AG08396 (cell line): ENCODE measurements at regions not wholly inside any gene's neighbourhood (a gene's known extent, or its start where the extent isn't known, plus 50 kb on each side); places are given as distances from the start of the nearest gene placed in this dataset.
"Not testable (repeated sequence)": the region's sequence is repeated elsewhere in the genome, so short reads cannot be mapped to it uniquely, and the experiment has no call there.

ENCODE experiments used
- DNase-seq: peaks from one replicate; pipeline ENCODE4 v3.0.0; 2012; ENCODE audit warnings: low spot score, mixed read lengths

DNA sequence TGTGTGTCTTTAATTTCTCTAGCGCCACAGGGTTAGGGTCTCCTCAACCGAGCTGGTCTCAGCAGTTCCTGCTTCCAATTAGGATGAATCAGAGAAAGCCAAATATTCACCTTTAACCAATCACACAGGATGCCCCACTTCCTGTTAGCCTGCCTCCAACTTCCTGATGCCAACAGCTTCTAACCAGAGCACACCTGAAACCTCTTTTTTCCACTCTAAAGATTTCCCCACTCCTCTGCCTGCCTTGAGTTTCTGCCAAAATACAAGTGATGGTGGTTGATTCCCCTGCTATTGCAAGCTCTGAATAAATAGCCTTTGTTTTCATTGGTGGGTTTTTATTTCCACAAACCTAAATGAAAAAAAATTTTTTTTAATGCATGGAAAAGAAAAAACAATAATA lies 144.7 kb upstream of the UST start:
- DNase-seq = no peak

DNA sequence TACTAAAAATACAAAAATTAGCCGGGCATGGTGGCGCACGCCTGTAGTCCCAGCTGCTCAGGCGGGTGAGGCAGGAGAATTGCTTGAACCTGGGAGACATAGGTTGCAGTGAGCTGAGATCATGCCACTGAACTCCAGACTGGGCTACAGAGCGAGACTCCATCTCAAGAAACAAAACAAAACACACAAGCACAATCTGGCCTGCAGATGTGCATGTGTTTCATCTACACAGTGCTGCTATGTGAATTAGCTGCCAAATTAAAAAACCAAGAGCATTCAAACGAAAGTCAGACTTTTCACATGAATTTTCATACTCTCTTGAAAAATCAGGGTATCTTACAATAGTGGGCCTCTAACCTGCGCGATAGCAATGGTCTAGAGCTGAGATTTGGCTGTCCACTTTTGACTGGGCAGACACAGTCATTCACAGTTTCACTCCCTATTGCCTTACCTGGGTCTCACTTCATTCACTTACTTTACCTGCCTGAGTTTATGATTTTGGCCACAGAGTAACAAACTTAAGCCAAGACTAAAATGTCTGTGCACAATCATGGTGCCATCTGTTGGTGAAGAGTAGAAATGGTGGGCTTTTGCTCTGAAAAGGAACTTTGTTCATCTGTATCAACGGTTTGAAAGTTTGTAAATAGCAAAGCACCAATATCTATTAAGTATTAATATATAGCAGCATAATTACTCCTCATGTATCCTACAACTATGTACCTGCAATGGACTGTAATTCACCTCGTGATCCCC lies 138.5 kb upstream of the UST start:
- no peak for DNase-seq

DNA sequence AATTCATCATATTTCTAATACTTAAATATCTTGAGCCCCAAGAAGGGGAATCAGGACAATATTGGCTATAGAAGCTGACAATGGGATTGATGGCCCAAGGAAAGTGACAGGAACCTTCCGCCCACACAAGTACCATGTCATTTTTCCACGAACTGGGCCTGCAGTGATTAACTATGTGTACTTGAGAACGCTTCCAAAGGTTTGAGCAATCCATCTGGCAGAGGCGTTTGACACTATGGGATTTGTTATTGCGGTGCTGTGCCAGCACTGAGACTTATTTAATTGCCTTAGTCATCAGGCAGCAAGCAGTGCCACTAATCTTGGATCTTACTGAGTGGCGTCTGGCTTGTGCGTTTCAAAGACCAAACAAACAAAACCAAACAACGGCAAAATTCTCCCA lies 135.6 kb upstream of the UST start:
- DNase-seq = peak; percentile 29

DNA sequence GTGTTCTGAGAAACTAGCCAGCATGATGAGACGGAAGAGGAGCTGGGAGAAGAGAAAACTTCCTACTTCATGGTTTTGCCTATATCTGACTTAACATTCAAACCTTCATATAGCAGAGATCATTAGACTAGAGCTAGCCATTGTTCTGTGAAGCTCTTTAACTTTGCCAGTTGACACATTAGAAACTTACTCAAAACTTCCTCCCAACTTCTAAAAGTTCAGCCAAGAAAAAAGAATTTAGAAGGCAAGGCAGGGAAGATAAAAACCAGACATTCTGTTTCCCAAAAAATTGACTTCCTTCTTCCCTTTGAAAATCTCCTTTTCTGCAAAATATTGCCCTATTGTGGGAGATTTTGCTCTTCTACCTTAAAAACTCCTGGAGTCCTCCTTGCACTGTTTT lies 134.8 kb upstream of the UST start:
- DNase-seq = no peak

GRCh38 chr6:148614602-148615001 lies 132.2 kb upstream of the UST start:
- DNase-seq = no peak

GRCh38 chr6:148616841-148617240 lies 130.0 kb upstream of the UST start:
- DNase-seq = no peak

GRCh38 chr6:148617530-148617929 lies 129.3 kb upstream of the UST start:
- peak; percentile 14 for DNase-seq

DNA sequence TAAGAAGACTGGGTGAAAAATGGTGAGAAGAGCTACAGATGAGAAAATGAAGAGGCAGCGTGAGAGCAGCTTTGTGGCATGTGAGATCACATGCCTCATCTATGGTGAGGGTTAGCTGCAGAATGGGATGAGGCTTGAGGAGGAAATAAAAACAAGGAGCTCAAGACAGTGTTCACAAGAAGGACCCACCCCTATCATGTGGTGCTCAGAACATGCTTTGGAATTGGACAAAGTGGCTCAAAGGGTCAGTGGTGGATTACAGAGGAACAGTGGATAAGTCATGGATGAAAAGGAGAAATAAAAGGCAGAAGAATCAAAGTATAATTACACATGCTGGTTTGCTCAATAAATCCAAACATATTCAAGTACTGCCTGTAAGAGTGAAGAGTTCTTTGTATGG lies 126.9 kb upstream of the UST start:
- no peak for DNase-seq

GRCh38 chr6:148620579-148621298 lies 126.1 kb upstream of the UST start:
- no peak for DNase-seq

DNA sequence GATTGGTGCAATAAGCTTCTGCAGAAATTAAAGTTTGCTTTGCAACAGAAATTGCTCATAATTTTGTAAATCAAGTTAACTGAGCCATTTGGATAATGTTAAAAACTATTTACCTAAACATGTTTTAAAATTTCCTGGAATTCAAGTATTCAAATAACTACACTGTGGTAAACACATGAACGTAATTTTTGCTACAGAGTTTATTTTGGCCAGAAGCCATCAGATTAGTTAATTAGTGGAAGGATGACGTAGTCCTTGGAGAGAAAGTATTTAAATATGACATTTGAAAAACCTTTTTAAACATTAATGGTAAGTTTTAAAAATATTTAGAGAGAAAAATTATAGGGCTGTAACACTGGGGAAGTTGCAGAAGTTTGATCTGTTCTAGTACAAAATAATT lies 121.2 kb upstream of the UST start:
- DNase-seq = no peak

- DNase-seq = no peak
Observed at GRCh38 chr6:148628251-148628650, 118.6 kb upstream of the UST start.

DNA sequence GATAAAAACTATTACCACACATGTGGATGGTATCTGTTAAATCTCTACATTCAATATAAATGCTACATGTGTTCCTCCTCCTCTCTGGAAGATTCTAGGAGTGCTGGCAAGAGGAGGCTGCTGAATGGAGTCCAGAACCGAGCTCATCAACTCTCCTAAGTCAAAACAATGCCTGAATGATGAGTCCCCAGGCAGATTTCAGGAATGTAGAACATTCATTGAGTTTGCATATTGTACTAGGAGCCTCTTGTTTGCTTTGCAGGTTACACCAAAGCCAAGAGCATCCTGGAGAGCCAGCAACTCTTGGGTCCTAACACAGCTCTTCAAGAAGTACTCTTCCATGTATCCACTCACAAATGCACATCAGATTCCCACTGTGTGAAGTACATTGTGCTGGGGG lies 117.6 kb upstream of the UST start:
- DNase-seq = peak; percentile 15

- DNase-seq = no peak
Observed at GRCh38 chr6:148629592-148630465, 117.0 kb upstream of the UST start.

DNA sequence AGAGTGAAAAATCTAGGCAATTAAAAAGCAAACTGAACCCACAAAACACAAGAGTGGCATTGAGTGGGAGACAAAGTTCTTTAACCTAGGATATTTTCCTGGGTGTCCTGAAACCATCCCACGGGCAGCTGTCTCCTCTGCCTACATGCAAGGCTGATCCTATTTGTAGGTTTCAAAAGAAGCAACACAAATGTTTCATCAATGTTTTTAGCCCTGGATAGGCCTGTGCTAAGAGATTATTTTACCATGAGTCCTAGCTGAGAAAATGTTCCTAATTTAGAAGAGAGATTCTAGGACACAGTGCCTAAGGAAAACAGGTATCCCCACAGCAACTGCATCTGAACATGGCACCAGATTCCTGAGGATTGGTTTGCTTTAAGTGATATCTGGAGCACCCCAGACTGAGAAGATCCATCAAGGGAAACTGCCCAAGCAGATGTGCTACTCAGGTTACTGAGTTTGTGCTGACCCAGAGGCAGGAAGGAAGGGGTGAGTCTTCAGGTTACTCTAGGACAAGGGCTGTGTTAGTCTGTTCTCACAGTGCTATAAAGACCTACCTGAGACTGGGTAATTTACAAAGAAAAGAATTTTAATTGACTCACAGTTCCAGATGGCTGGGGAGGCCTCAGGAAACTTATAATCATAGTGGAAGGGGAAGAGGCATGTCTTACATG lies 111.6 kb upstream of the UST start:
- no peak for DNase-seq

GRCh38 chr6:148641836-148642235 lies 105.0 kb upstream of the UST start:
- DNase-seq = not testable (repeated sequence)

GRCh38 chr6:148643208-148643607 lies 103.6 kb upstream of the UST start:
- not testable (repeated sequence) for DNase-seq

- DNase-seq = not testable (repeated sequence)
Observed at GRCh38 chr6:148645049-148645448, 101.8 kb upstream of the UST start.

DNA sequence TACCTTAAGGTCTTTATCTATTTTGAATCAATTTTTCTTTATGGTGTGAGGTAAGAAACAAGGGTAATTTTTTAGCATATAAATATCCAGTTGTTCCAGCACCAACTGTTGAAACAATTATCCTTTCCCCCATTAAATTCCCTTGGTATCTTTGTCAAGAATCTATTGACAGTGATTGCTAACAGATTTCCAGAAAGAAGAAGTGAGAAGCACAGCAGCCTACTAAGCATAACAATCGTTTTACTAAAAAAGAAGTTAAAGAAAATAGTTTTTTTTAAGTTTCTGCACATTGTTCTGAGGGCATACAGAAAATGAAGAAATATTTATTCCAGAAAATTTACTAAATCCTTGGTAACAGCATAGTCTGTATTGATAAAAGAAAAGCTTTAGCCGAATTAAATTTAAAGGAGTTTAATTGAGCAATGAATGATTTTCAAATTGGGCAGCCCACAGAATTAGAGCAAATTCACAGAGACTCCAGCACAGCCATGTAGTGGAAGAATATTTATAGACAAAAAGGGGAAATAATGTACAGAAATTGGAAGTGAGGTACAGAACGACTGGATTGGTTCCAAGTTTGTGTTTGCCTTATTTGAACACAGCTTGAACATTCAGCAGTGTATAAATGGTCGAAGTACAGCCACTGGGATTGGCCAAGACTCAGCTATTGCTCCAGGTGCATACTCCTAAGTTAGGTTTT lies 97.9 kb upstream of the UST start:
- no peak for DNase-seq

GRCh38 chr6:148649454-148649963 lies 97.3 kb upstream of the UST start:
- no peak for DNase-seq

DNA sequence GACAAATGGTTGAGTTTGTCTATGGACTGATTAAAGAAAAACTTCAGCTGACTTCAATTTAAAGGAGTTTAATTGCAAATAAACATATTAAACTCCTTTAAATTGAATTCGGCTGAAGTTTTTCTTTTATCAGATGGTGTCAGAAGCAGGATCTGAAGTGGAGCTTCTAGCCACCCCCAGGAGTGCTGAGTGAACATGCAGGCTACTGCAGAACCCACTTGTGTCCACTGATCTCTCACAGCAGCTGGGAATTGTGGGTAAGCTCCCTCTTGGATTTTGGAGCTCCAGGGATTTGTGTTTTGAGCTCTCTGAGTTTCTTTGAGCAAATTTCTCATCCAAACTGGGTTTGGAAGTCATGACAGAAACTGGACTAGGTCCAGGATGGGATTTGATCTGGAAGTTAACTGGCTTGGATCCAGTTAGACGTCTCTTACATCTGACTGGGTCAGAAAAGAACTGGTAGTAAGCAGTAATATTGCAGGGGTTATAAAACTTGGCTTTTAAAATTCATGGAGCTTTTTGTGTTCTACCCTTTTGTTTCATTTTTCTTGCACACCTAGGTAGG lies 95.8 kb upstream of the UST start:
- DNase-seq = no peak

DNA sequence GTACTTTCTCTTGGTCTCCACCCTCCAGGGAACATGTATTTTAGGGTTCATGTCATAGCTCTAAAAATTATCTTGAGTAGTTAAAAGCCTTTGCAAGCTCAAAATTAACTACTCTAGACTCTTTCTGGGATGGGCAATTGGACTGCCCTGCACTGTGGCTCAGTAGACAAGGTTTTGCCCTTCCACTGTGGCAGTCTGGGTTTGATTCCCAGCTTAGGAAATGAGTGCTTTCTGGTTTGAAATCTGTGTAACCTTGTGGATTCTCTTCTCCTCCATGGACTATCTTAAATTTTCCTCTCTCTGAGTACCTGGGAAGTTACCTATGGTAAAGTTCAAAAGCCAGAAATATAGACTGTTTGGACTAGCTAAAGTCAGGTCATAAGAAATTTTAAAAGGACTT lies 94.6 kb upstream of the UST start:
- no peak for DNase-seq
